ENCODE measurements at regions not wholly inside any gene's neighbourhood (a gene's known extent, or its start where the extent isn't known, plus 50 kb on each side); places are given as distances from the start of the nearest gene placed in this dataset.
A peak's percentile ranks its signal among the peaks of the same experiment; 100 is the strongest.
"Not testable (repeated sequence)": the region's sequence is repeated elsewhere in the genome, so short reads cannot be mapped to it uniquely, and the experiment has no call there.

DNA sequence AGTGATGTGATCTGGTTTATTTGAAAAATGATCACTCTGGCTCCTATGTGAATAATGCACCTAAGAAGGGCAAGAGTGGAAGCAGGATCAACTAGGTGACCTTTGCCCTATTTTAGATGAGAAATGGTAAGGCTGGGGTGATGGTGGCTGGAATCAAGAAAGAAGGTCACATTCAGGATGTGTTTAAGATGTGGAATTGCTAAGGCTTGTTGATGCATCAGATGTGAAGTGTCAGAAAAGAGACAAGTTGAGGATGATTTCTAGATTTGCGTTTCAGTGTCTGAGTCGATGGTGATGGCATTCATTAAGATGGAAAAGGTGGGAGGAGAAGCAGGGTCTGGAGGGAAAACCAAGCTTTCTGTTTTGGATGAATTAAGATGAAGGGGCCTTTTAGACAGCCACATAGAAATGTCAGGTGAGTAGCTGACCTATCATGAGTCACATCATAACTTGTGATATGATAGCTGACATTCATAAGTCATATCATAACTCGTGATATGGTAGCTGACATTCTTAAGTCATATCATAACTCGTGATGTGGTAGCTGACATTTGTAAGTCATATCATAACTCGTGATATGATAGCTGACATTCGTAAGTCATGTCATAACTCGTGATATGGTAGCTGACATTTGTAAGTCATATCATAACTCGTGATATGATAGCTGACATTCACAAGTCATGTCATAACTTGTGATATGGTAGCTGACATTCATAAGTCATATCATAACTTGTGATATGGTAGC lies 101.2 kb upstream of the SEC11C start:
- no peak for DNase-seq

DNA sequence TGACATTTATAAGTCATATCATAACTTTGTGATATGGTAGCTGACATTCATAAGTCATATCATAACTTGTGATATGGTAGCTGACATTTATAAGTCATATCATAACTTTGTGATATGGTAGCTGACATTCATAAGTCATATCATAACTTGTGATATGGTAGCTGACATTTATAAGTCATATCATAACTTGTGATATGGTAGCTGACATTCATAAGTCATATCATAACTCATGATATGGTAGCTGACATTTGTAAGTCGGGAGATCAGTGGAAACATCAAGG lies 100.7 kb upstream of the SEC11C start:
- not testable (repeated sequence) for DNase-seq

DNA sequence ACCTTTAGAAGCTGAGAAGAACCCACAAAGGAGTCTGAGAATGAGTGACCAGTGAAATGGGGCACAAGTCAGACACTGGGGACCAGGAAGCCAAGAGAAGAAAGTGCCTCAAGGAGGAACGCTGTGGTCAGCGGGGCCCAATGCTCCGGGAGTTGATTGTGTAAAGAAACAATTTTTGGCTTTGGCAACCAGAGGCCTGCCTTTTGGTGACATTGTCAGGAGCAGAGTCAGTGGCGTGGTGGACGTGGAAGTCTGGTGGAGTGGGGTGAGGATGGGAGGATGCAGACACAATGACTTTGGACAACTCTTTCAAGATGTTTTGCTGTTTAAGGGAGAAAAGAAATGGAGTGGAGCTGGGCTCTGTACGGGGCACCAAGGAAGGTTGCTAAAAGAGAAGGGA lies 100.2 kb upstream of the SEC11C start:
- DNase-seq: no peak

DNA sequence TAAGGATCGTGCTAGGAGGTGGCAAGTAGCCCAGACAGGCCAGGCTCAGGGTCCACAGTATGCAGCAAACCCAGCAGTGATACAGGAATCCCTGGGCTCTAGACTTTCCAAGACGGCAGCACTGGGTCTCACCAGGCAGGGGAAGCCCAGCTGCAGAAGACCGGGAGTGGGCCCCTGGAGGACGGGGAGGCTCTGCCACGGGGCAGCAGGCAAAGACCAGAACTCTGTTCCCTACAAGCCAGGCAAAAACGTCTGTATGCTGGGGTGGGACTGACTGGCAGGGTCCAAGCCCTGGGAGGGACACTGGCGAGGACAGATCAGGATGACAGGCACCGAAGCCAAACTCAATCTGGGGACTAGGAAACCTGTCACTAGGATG lies 98.9 kb upstream of the SEC11C start:
- DNase-seq: no peak

DNA sequence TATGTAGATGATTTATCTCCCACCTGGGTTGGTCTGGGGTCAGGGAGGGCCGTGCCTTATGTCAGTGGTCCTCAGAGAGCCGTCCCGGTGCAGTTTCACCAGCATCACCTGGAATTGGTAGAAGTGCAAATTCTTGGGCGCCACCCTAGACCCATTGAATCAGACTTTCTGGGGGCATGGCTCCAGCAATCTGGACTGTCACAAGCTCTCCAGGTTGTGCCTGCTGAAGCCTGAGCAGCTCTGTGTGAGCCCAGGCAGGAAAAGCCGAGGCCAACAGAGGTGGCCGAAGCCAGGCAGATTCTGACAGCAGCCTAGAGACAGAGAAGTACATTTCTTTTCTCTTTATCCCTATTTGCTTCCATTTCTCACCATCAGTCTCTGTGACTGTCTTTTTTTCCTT lies 98.4 kb upstream of the SEC11C start:
- DNase-seq: no peak

DNA sequence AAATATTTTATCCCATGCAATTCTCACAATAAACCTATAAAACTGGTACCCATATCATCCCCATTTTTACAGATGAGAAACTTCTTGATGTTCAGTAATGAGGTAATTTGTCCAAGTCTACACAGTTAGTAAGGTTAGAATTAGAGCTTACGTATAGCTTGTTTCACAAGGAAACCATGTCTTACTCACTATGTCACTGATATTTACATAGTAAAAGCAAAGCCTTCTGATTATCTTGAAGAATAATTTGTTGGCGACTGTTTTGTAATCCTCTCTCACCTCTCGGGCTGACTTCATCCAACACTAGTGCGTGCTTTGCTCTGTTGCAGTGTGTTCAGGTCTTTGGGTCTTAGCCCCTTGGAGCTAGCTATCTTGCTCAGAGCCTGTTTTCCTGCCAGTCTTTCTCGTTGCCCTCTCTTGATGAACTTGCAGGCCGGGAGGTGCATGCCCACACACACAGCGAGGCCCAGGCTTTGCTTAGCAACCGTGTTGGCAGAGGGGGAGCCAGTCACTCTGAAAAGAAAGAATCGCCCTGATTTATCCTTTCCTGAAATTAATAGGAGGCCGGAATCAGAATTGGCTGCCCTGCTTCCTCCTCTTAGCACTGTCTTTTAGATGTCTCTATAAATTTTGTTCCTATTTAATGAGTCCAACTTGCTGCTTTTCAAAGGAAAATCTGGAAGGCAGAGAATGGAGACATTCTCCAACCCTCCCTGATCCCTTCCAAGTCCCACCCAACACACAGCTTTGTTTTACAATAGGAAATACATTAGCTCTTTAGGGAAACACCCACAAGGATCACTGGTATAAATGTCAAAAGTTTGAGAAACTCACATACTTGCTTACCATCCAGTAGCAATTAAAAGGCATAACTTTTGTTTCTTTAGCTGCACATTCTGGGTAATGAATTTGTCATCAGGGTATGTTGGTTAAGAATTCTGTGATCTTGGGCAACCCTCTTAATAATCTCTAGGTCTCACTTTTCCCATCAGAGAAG lies 97.6 kb upstream of the SEC11C start:
- peak; percentile 27 for DNase-seq

DNA sequence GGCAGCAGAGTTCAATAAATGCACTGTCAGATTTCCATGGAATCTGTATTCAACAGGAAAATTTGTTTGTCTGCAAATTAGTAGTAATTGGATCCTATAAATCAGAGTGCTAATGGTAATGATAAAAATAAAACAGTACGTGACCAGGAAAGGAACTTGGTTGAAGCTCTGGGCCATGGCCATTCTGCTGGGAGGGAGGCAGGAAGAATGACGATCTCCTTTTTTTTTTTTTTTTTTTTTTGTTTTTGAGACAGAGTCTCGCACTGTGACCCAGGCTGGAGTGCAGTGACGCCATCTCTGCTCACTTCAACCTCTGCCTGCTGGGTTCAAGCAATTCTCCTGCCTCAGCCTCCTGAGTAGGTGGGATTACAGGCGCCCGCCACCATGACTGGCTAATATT lies 94.8 kb upstream of the SEC11C start:
- DNase-seq: no peak

DNA sequence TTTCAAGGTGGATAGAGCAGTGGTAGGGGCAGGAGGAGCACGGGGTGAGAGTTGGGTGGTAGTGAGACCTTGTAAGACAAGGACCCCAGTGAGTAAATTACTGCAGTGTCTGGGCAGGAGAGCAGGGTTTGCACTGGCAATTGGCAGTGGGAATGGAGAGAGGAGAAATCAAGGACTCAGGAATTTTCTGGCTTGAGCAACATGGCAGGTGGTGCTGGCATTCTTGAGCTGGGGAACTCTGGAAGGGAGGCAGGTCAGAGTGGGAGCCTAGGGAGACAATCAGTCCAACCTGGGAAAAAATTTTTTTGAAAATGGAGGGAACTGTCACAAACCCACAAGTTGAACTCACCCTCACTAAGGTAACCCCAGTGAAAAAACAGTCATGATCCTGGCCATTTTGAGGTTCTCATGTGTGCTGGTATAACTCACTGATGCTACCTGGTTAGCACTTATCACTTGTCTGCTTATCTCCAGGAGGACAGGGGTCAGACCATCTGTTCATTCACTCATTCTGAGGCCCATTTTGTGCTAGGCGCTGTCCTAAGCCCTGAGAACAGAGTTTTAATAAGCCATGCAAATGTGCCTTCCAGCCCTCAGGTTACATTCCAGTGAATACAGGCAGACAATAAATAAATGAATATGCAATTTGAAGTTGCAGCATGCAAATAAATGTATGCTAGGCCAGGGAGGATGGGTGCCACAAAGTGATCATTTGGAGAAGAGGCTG lies 92.2 kb upstream of the SEC11C start:
- no peak for DNase-seq

DNA sequence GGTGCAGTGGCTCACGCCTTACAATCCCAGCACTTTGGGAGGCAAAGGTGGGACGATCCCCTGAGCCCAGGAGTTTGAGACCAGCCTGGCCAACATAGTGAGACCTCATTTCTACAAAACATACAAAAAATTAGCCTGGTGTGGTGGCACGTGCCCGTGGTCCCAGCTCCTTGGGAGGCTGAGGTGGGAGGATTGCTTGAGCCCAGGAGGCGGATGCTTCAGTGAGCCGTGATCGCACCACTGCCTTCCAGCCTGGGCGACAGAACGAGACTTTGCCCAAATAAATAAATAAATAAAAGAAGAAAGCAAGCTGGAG lies 91.7 kb upstream of the SEC11C start:
- DNase-seq: no peak

DNA sequence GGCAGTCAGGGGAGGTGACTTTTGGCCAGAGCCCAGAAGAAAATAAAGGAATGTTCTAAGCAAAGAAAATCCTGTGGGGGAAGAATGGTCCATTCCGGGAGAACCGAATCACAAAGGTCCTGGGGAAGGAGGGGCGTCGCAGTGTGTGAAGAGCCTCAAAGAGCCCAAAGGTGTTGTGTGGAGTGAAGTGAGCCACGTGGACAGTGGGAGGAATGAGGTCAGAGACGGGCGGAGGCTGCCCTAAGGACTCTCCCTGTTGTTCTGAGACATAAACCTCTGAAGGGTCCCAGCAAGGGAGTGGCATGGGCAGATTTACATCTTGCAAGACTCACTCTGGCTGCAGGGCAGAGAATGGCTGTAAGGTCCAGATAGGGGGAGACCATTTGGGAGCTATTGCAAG lies 91.3 kb upstream of the SEC11C start:
- no peak for DNase-seq

DNA sequence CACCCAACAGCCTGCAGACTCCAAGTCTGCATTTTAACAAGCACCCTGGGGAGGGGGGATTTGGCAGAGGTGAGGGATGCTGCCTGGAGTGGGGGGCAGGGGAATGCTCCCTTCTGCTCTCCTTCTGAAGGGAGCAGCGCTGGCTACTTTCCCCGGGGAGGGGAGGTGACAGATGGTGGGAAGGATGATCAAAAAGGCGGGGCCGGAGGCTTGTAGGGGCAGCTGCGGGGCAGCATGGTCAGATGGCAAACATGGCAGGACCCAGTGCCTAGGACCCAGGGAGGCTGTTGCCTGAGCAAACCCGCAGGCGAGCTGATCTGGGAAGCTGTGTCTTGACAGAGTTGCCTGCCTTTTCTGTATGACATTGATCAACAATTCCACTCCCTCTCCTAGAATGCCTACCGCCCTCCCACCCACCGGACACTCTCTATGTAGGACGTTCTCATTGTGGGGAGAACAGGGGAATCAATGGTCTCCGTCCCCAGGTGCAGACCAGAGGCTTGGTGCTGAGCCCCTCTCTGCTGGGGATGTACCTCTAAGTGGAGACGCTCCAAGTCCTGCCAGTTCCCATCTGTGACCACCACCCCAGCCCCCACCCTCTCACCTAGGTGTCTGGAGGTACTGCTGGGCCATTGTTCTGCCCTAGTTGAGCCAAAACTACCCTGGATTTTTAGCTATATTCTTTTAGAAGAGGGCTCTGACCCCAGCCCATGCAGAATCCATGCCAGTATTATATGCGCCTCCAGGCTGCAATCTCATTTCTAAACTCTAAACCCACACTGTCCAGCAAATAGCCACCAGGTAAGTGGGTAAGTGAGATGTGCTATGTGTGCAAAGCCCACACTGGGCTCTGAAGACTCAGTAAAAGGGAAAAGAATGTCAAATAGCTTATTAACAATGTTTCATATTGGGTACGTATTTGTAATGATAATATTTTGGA lies 89.7 kb upstream of the SEC11C start:
- DNase-seq: peak; percentile 66

DNA sequence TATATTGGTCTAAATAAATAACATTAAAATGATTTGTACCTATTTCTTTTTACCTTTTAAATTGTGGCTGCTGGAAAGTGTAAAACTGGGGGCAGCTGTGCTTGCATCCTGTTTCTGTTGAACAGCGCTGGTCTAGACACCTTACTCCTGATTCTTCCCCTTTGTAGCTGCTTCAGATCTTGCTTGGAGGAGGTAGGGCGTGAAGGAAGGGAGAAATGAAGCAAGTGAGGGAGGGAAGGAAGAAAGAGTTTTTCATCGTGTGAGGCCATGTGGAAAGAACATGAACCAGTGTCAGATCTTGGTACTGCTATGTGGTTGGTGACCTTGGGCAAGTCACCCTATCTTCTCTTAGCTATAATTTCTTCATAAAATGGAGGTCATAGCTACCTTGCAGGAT lies 89.0 kb upstream of the SEC11C start:
- no peak for DNase-seq

DNA sequence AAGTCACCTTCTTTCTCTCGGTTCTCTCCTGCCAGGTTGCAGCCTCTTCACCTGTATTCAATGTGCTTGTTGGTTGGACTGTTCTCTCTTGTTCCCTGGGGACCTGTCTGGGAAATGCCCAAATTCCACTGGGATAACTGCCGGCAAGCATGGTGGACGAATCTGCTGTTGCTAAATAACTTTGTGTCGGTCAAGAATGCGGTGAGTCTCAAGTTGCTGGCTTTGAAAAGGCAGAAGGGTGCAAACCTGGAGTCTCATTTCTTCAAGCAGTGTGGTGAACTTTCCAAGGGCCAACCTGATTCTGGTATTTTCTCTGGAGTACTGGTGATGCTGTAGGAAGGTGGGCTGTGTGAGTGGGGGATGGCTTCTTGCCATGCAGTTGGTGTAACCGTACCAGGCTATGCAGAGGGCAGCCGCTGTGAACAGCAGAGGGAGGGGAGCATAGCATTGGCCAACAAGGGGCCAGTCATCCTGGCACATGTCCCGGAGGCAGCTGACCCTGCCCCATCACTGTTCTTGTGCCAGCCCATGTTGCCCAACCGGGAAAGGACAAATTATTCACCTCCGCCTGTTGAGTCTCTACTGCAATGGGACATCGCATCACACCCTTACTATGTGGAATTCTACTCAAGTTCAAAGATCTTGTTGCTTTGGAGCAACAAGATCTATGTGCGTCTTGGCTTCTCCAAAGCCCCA lies 88.1 kb upstream of the SEC11C start:
- DNase-seq: no peak

DNA sequence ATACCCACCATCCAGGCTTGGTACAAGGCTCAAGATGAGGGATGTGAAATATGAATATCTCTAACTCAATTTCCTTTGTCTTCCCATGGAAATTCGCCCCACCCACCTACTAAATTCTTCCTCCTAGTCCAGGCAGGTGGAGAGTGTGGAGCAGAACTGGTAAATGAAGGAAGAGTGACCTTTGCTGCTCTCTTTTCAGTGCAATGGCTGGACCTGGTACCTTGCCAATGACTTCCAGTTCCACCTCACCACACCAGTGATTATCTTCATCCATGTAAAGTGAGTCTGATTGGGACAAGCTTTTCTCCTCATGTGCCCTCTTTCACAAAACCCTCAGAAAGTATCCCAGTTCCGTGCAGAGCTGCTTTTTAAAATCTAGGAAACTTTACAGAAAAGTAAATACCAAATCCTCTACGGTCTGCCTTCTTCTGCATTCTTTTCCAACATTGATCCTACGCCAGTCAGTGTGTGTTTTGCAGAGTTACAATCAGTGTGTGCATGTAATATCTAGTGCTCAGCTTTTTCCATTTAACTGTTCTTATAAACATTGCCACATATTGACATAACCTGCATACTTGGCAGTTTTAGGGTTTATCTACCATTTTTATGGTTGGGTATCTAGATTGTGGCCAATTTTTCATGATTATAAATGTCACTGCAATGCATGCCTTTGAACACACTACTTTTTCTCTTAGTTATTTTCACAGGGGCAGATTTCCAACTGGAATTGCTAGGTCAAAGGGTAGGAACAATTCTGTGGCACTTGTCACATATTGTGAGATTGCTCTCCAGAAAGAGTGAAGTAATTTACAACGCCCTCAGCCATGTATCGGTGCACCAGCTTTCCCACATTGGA lies 86.5 kb upstream of the SEC11C start:
- no peak for DNase-seq

DNA sequence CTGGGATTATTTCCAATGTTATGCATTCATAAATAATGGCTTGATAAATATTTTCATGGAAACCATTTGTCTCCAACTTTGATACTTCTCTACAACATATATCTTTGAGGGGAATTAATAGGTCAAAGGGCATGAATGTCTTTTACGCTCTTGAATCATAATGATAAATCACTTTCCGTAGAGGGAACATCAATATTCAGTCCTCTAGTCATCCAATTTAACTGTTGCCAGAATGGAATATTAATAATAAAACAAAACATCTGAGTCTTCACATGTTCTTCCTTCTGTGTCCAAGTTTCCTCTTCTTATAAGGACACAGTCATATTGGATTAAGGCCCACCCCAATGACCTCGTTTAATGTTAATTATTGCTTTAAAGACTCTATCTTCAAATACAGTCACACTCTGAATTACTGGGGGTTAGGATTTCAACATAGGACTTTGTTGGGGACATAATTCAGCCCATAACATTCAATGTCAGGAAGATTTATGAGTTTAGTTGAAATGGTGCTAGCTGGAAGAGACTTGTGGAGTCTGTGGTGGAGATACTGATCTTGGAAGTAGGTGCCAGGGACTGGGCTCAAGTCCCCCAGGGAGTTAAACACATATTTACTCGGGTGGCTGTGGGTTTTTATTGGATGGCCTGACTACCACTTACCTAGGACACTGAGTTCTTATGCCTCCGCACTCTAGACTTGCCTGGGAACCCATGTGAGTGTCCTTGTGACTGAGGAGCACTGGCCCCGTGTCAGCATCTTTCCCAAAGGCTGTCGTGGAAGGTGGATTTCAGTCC lies 85.0 kb upstream of the SEC11C start:
- no peak for DNase-seq

DNA sequence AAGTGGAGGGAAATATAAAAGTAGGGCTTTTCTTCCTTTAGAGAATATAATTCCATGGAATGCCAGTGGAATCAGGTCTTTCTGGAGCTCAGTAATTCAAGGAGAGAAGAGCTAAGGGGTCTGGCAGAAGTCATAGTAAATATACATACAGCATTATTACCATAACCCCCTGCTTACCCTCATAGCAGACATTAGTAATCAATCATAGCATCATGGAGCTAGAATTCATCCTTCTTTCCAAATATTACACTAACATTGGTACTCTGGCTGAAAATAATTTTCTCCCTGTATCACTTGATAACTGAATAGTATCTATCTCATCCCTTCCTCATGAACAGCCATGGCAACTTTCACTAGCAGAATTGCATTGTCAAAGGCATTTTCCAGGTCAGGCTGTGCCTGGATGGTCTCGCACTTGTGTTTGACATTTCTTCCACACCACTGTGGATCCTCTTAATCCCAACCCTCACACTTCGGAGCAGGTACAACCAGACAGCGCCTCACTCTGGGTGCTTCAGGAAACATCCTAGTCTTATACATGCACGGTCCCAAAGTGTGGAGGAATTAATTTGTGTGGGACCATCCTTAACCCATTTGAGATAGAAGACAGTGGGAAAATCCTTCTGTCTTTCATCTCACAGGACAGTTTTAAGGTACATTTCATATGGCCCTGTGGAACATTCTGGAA lies 84.2 kb upstream of the SEC11C start:
- no peak for DNase-seq

DNA sequence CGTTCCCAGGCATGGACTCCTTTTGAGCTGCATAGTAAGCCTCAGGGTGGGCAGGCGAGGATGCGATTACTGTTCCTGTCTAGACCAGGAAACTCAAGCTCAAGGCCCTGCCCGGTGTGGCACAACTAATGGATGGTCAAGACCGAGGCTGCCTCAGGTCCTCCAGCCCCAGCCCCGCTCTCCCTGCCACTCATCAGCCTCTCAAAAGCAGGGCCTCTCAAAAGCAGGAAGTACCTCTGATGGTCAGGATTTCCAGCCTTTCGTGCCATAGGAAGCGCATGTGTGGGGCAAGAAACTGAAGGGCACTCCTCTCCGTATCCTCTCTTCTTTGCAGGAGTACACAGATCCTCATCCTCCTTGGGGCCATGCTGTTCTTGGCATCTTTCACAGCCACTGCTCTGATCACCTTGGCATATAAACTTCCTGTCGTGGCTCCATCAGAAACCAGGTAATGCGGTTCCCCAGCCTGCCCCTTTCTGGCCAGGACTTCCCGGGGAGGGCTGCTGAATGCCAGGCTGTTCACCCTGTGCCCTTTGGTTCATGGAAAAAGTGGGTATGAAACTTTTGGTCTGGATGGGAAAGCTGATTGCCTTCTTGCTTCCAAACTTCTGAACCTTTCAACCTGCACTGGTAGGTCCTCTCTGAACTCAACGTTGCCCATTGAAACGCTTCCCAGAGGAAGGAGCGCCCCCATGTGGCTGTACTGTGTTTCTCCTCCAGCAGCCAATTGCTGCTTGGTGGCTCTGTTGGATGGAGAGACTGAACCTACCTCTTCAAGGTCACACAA lies 82.8 kb upstream of the SEC11C start:
- DNase-seq: peak; percentile 74

DNA sequence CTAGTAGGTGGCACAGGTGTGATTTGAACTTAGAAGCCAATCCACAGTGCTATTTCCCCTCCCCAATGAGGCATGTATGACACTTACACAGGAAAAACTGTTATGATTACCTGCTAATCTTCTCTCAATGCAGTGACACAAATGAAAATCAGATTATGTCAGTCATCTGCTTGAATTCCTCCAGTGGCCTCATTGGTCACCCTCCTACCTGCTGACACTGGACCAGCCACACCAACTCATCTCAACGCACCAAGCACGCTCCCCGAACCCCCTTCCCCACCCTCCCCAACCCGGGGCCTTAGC lies 82.2 kb upstream of the SEC11C start:
- no peak for DNase-seq

DNA sequence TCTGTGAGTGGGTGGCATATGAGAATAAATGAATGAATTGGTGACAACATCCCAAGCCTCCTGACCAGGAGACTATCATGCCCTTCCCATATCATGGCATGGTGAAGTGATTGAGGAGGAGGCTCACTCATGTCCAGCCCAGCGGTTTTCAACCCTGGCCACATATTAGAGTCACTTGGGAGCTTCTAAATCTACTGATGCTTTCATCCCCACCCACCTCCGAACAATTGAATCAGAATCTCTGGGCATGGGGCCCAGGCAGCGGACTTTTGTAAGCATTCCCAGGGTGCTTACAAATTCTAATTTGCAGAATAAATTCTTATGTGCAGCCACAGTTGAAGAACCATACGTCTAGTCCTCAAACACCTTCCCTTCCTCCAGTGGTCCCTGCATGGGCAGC lies 81.7 kb upstream of the SEC11C start:
- DNase-seq: no peak

Measured in retina (tissue), 1 donor.